ENCODE measurements at regions not wholly inside any gene's neighbourhood (a gene's known extent, or its start where the extent isn't known, plus 50 kb on each side); places are given as distances from the start of the nearest gene placed in this dataset.

GRCh38 chr6:139832493-139833305 lies 458.3 kb upstream of the CITED2 start:
- Histone ChIP-seq H3K27ac (no peak overlapping the region), H3K4me3 (no peak overlapping the region), H3K4me1 (peaks cover 0 to 14% of the 10 kb centered on the region in 2 donors), H3K36me3 (no peaks in the 10 kb centered on the region), H3K27me3 (no peaks in the 10 kb centered on the region), H3K9me3 (no peaks in the 10 kb centered on the region)
- TF ChIP-seq CTCF (IDR thresholded peaks at IDR 0.05) = no peak
- DNase-seq (ENCODE audit: low spot score) = no peak

- no peak for TF ChIP-seq CTCF (IDR thresholded peaks at IDR 0.05)
- Histone ChIP-seq H3K9me3 (no peaks in the 10 kb centered on the region), H3K27ac (peak overlapping the region in 1 of 2 donors; percentile 13), H3K4me1 (peaks cover 0 to 14% of the 10 kb centered on the region in 2 donors), H3K36me3 (no peaks in the 10 kb centered on the region), H3K4me3 (no peak overlapping the region), H3K27me3 (no peaks in the 10 kb centered on the region)
- no peak for DNase-seq (ENCODE audit: low spot score)
Observed at GRCh38 chr6:139829576-139829975, 455.1 kb upstream of the CITED2 start.

GRCh38 chr6:139828751-139829519 lies 454.5 kb upstream of the CITED2 start:
- Histone ChIP-seq H3K4me3 (no peak overlapping the region), H3K9me3 (no peaks in the 10 kb centered on the region), H3K27ac (peak overlapping the region in 1 of 2 donors; percentile 13), H3K36me3 (no peaks in the 10 kb centered on the region), H3K4me1 (peaks cover 0 to 14% of the 10 kb centered on the region in 2 donors), H3K27me3 (no peaks in the 10 kb centered on the region)
- DNase-seq (ENCODE audit: low spot score) = no peak
- no peak for TF ChIP-seq CTCF (IDR thresholded peaks at IDR 0.05)

DNA sequence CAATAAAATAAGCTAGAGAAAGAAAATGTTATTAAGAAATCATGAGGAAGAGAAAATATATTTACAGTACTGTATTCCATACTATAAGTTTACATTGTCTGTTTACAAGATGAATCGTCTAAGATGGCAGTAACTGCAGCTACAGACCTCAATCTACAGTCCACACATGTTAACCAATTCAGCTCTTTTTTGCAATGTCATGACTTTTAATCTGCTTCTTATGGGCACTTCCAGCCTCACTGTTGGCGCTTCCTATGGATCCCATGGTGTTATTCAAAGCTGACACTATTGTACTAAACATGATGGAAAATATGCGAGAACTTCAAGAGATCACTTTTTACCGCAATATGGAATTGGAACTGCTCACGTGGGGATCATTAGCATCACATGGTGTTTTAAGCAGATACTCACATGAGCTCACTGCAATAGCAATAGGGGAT lies 451.5 kb upstream of the CITED2 start:
- H3K27ac ChIP-seq = no peak overlapping the region
- TF ChIP-seq CTCF (IDR thresholded peaks at IDR 0.05) = no peak
- H3K9me3 ChIP-seq = no peaks in the 10 kb centered on the region
- H3K27me3 ChIP-seq = no peaks in the 10 kb centered on the region
- H3K4me3 ChIP-seq = no peak overlapping the region
- DNase-seq (ENCODE audit: low spot score) = no peak
- H3K4me1 ChIP-seq = peaks cover 0 to 14% of the 10 kb centered on the region in 2 donors
- H3K36me3 ChIP-seq = no peaks in the 10 kb centered on the region

DNA sequence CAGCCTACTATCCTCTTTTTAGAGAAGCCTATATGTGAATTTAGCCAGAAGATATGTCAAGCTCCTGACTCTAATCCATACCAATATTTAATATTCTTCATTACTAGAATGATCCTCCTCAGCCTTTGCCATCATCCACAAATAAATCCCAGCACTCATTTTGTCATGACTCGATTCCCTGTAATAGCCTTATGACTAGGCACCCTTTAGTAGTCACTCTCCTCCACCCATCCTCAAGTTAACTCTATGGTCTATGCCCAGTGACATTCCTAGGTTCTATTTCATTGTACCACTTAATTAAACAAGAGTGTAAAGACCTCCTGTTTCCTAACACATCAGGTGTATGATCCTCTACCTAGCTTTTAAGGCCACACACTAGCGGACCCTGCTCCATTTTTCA lies 450.4 kb upstream of the CITED2 start:
- Histone ChIP-seq H3K27me3 (no peaks in the 10 kb centered on the region), H3K4me3 (no peak overlapping the region), H3K4me1 (peaks cover 0 to 18% of the 10 kb centered on the region in 2 donors), H3K9me3 (no peaks in the 10 kb centered on the region), H3K36me3 (no peaks in the 10 kb centered on the region), H3K27ac (no peak overlapping the region)
- no peak for TF ChIP-seq CTCF (IDR thresholded peaks at IDR 0.05)
- DNase-seq (ENCODE audit: low spot score) = no peak

All from right atrium auricular region (tissue), 2 donors.